Neural cell (in vitro differentiated cells): ENCODE measurements at regions not wholly inside any gene's neighbourhood (a gene's known extent, or its start where the extent isn't known, plus 50 kb on each side); places are given as distances from the start of the nearest gene placed in this dataset.

Source experiments
- H2AFZ ChIP-seq: fragments of 200-600, 300-800 bp; sonication (generic), shearing (Covaris generic); 2 replicates; pipeline ENCODE4 v1.6.0; 2014; ENCODE audit warnings: low read depth, mild to moderate bottlenecking, antibody characterized with exemption, low read length, moderate library complexity
- H3F3A ChIP-seq: fragments of 200-600 bp; shearing (Covaris generic); 2 replicates; pipeline ENCODE4 v1.6.1; 2016; ENCODE audit warnings: mild to moderate bottlenecking, moderate library complexity, mixed read lengths, antibody characterized with exemption, low read length; ENCODE audit not compliant: insufficient read depth, poor library complexity, severe bottlenecking
- H3K27ac ChIP-seq: fragments of 200-600, 300-800 bp; sonication (generic), shearing (Covaris generic); 2 replicates; pipeline ENCODE4 v1.5.1; 2014; ENCODE audit warnings: mild to moderate bottlenecking, low read length, moderate library complexity
- H3K27me3 ChIP-seq: fragments of 300-800, 200-600 bp; sonication (generic), shearing (Covaris generic); 2 replicates; pipeline ENCODE4 v1.6.0; 2014; ENCODE audit warnings: mild to moderate bottlenecking, low read depth, low read length, moderate library complexity; ENCODE audit not compliant: insufficient read depth
- H3K36me3 ChIP-seq: fragments of 300-800, 200-600 bp; sonication (generic), shearing (Covaris generic); 2 replicates; pipeline ENCODE4 v1.5.1; 2014; ENCODE audit warnings: mild to moderate bottlenecking, antibody characterized with exemption, low read length, moderate library complexity; ENCODE audit not compliant: insufficient read depth
- H3K4me2 ChIP-seq: fragments of 300-800, 200-600 bp; sonication (generic), shearing (Covaris generic); 2 replicates; pipeline ENCODE4 v1.6.0; 2014; ENCODE audit warnings: mild to moderate bottlenecking, low read length
- H3K4me3 ChIP-seq: fragments of 300-800, 200-600 bp; sonication (generic), shearing (Covaris generic); 2 replicates; pipeline ENCODE4 v1.5.1; 2014; ENCODE audit warnings: mild to moderate bottlenecking, low read length, moderate library complexity
- H3K79me2 ChIP-seq: fragments of 200-600 bp; shearing (Covaris generic); replicated peaks from 2 replicates; pipeline ENCODE4 v1.6.0; 2014; ENCODE audit warnings: mild to moderate bottlenecking, low read length, moderate library complexity; ENCODE audit not compliant: insufficient read depth
- H3K9ac ChIP-seq: fragments of 300-800, 200-600 bp; sonication (generic), shearing (Covaris generic); 2 replicates; pipeline ENCODE4 v1.6.1; 2016; ENCODE audit warnings: mild to moderate bottlenecking, low read length, mixed read lengths
- H3K9me2 ChIP-seq: fragments of 200-600 bp; shearing (Covaris generic); 2 replicates; pipeline ENCODE4 v1.6.1; 2016; ENCODE audit warnings: mild to moderate bottlenecking, low read length, mixed read lengths; ENCODE audit not compliant: insufficient read depth
- H3K9me3 ChIP-seq: fragments of 200-600, 300-800 bp; sonication (generic), shearing (Covaris generic); 2 replicates; pipeline ENCODE4 v1.6.1; 2016; ENCODE audit warnings: mild to moderate bottlenecking, mixed run types, low read length, moderate library complexity, mixed read lengths
- H4K20me1 ChIP-seq: fragments of 200-600 bp; shearing (Covaris generic); 2 replicates; pipeline ENCODE4 v1.6.1; 2016; ENCODE audit warnings: mild to moderate bottlenecking, mixed run types; ENCODE audit not compliant: insufficient read depth
- CTCF ChIP-seq: fragments of 450-650 bp; IDR thresholded peaks from 2 replicates; pipeline ENCODE4 v1.5.1; 2014; ENCODE audit warnings: antibody characterized with exemption, mild to moderate bottlenecking, moderate library complexity; ENCODE audit not compliant: poor library complexity, severe bottlenecking
- EP300 ChIP-seq: fragments of 450-650 bp; conservative IDR thresholded peaks from 2 replicates; pipeline ENCODE4 v1.6.1; 2014; ENCODE audit warnings: antibody characterized with exemption, mild to moderate bottlenecking, moderate library complexity; ENCODE audit not compliant: poor library complexity, severe bottlenecking
- EZH2 ChIP-seq: fragments of 200-600, 300-800 bp; shearing (Covaris generic), sonication (generic); IDR thresholded peaks from 2 replicates; pipeline ENCODE4 v1.6.1; 2014; ENCODE audit warnings: antibody characterized with exemption, low read length, borderline replicate concordance, mild to moderate bottlenecking; ENCODE audit not compliant: insufficient read depth, poor library complexity, severe bottlenecking
- MXI1 ChIP-seq: fragments of 450-650 bp; conservative IDR thresholded peaks from 2 replicates; pipeline ENCODE4 v1.6.1; 2014; ENCODE audit warnings: antibody characterized with exemption, mild to moderate bottlenecking; ENCODE audit not compliant: poor library complexity, severe bottlenecking
- POLR2AphosphoS5 ChIP-seq: IDR thresholded peaks from 2 replicates; pipeline ENCODE4 v1.6.1; 2012
- RAD21 ChIP-seq: fragments of 450-650 bp; conservative IDR thresholded peaks from 2 replicates; pipeline ENCODE4 v1.6.1; 2014; ENCODE audit warnings: antibody characterized with exemption, mild to moderate bottlenecking, moderate library complexity
- REST ChIP-seq: IDR thresholded peaks from 2 replicates; pipeline ENCODE4 v1.6.1; 2012; ENCODE audit warnings: borderline replicate concordance
- SMC3 ChIP-seq: fragments of 450-650 bp; conservative IDR thresholded peaks from 2 replicates; pipeline ENCODE4 v1.6.1; 2014; ENCODE audit warnings: antibody characterized with exemption, mild to moderate bottlenecking, moderate library complexity; ENCODE audit not compliant: poor library complexity
- TAF1 ChIP-seq: IDR thresholded peaks from 2 replicates; pipeline ENCODE4 v1.6.1; 2012; ENCODE audit warnings: low read depth

- Histone ChIP-seq H3K79me2 (no peaks in the 10 kb centered on the region), H4K20me1 (no peaks in the 10 kb centered on the region), H3K9ac (no peak overlapping the region), H3K9me3 (no peaks in the 10 kb centered on the region), H2AFZ (no peak overlapping the region), H3K4me3 (no peak overlapping the region), H3K27me3 (no peaks in the 10 kb centered on the region), H3F3A (no peaks in the 10 kb centered on the region), H3K27ac (no peak overlapping the region), H3K9me2 (no peaks in the 10 kb centered on the region), H3K36me3 (no peaks in the 10 kb centered on the region), H3K4me2 (no peak overlapping the region)
- TF ChIP-seq REST (no peak), MXI1 (no peak), RAD21 (no peak), EP300 (no peak), TAF1 (no peak), POLR2AphosphoS5 (no peak), SMC3 (no peak), EZH2 (no peak), CTCF (no peak)
These were observed 115.0 kb downstream of the TMPRSS5 start for GRCh38 chr11:113591117-113591516.

GRCh38 chr11:113587308-113587739, 112.1 kb upstream of the DRD2 start:
- Histone ChIP-seq H3K9me2 (no peaks in the 10 kb centered on the region), H3F3A (no peaks in the 10 kb centered on the region), H3K36me3 (no peaks in the 10 kb centered on the region), H3K27ac (no peak overlapping the region), H3K4me3 (no peak overlapping the region), H4K20me1 (no peaks in the 10 kb centered on the region), H3K9me3 (no peaks in the 10 kb centered on the region), H2AFZ (no peak overlapping the region), H3K27me3 (no peaks in the 10 kb centered on the region), H3K79me2 (no peaks in the 10 kb centered on the region), H3K4me2 (no peak overlapping the region), H3K9ac (no peak overlapping the region)
- TF ChIP-seq MXI1 (no peak), CTCF (no peak), RAD21 (no peak), EP300 (no peak), EZH2 (no peak), REST (no peak), TAF1 (no peak), POLR2AphosphoS5 (no peak), SMC3 (no peak)
